DND-41 (cell line): ENCODE measurements at regions not wholly inside any gene's neighbourhood (a gene's known extent, or its start where the extent isn't known, plus 50 kb on each side); places are given as distances from the start of the nearest gene placed in this dataset.

ENCODE experiments used
- EZH2 ChIP-seq: IDR thresholded peaks from 3 replicates; pipeline ENCODE4 v1.6.1; 2012; ENCODE audit warnings: borderline replicate concordance, low read depth, mild to moderate bottlenecking, moderate library complexity, low read length, inconsistent platforms; ENCODE audit not compliant: severe bottlenecking
- TF ChIP-seq, protein P1 (sequence below): IDR thresholded peaks from 2 replicates; pipeline ENCODE4 v1.5.1; 2012; ENCODE audit warnings: borderline replicate concordance, low read length, moderate library complexity, mild to moderate bottlenecking; ENCODE audit not compliant: poor library complexity, severe bottlenecking; ENCODE audit errors: extremely low read depth

DNA sequence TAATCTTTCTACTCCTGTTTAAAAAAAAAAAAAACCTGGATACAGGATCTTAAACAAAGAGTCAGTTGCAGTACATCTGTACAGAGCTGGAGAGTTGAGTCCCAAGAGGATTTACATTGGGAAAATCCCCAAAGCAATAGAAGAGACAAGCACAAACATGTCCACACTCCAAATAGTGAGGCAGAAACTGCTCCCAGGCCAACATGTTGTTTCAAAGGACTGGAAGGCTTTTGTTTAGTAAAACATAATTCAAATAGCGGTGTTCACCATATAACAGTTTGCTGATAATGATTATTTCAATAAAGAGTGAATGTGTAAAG lies 425.4 kb downstream of the ADGRL2 start:
- TF ChIP-seq, protein P1, sequence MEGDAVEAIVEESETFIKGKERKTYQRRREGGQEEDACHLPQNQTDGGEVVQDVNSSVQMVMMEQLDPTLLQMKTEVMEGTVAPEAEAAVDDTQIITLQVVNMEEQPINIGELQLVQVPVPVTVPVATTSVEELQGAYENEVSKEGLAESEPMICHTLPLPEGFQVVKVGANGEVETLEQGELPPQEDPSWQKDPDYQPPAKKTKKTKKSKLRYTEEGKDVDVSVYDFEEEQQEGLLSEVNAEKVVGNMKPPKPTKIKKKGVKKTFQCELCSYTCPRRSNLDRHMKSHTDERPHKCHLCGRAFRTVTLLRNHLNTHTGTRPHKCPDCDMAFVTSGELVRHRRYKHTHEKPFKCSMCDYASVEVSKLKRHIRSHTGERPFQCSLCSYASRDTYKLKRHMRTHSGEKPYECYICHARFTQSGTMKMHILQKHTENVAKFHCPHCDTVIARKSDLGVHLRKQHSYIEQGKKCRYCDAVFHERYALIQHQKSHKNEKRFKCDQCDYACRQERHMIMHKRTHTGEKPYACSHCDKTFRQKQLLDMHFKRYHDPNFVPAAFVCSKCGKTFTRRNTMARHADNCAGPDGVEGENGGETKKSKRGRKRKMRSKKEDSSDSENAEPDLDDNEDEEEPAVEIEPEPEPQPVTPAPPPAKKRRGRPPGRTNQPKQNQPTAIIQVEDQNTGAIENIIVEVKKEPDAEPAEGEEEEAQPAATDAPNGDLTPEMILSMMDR = no peak
- TF ChIP-seq EZH2 = no peak
